ENCODE measurements at regions not wholly inside any gene's neighbourhood (a gene's known extent, or its start where the extent isn't known, plus 50 kb on each side); places are given as distances from the start of the nearest gene placed in this dataset.
A peak's percentile ranks its signal among the peaks of the same experiment; 100 is the strongest.
"Not testable (repeated sequence)": the region's sequence is repeated elsewhere in the genome, so short reads cannot be mapped to it uniquely, and the experiment has no call there.

DNA sequence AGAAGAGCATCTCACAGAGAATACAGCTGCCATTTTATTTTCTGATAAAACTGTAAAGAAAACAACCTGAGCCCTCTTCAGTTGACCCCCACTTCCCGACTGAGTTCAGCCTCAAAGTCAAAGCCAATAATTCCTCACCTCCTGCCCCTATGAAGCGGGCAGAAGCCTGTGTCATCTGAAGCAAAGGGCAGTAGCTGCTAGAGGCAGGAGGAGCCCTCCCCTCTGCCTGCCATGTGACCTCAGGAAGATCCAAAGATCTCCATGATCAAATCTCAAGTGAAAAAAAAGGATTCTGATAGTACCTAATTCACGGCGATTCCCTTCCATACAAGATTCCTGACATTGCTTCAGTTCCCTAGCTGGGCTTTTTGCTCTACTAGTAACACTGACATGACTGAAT, 223.1 kb upstream of the CAND1 start:
- no peak for DNase-seq

DNA sequence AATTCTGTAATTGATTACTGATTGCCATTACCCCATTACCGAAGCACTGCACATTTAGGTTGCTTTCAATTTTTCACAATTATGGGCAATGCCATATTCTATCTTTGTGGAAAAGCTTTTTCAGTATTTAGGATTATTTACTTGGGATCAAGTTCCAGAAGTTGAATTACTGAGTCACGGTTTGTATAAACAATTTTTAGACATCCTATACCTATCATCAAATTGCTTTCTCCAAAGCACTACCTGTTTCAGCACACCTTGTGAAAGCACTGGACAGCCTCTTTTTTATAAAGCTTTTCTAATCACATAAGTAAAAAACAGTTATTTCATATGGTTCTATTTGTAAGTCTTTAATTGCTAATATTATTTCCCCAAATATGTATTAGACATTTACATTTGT, 221.5 kb upstream of the CAND1 start:
- DNase-seq: no peak

- no peak for DNase-seq
Observed at GRCh38 chr12:67048371-67048770, 220.8 kb upstream of the CAND1 start.

DNA sequence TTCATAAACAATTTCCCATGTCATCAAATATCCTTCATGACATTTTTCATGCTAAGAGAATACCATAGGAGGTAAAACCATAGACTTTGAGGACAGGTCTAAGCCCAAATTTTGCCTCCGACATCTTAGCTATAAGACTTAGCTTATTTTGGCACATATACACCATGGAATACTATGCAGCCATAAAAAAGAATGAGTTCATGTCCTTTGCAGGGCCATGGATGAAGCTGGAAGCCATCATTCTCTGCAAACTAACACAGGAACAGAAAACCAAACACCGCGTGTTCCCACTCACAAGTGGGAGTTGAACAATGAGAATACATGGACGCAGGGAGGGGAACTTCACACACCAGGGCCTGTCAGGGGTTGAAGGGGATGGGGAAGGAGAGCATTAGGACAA, 220.0 kb upstream of the CAND1 start:
- not testable (repeated sequence) for DNase-seq

- DNase-seq: no peak
Observed at GRCh38 chr12:67052981-67053380, 216.2 kb upstream of the CAND1 start.

DNA sequence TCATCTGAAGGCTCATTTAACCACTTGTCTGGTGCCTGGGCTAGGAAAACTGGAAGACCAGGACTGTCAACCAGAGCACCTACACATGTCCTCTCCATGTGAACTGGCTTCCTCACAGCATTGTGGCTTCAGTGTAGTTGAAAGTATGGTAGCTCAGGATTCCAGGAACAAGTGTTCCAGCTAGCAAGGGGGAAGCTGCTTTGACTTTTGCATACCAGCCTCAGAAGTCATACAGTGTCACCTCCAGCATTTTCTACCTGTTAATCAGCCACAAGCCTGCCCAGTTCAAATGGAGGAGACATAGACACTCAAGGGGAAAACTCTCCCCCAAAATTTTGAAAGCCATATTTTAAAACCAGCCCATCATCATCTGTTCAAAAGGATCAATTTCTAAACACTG, 212.8 kb upstream of the CAND1 start:
- DNase-seq: no peak

GRCh38 chr12:67057072-67057471, 212.1 kb upstream of the CAND1 start:
- no peak for DNase-seq

- no peak for DNase-seq
Observed at GRCh38 chr12:67062193-67062592, 207.0 kb upstream of the CAND1 start.

- no peak for DNase-seq
Observed at GRCh38 chr12:67067453-67068203, 201.5 kb upstream of the CAND1 start.

GRCh38 chr12:67068204-67068731, 200.9 kb upstream of the CAND1 start:
- DNase-seq: peak in 1 of 2 experiments; percentile 13

DNA sequence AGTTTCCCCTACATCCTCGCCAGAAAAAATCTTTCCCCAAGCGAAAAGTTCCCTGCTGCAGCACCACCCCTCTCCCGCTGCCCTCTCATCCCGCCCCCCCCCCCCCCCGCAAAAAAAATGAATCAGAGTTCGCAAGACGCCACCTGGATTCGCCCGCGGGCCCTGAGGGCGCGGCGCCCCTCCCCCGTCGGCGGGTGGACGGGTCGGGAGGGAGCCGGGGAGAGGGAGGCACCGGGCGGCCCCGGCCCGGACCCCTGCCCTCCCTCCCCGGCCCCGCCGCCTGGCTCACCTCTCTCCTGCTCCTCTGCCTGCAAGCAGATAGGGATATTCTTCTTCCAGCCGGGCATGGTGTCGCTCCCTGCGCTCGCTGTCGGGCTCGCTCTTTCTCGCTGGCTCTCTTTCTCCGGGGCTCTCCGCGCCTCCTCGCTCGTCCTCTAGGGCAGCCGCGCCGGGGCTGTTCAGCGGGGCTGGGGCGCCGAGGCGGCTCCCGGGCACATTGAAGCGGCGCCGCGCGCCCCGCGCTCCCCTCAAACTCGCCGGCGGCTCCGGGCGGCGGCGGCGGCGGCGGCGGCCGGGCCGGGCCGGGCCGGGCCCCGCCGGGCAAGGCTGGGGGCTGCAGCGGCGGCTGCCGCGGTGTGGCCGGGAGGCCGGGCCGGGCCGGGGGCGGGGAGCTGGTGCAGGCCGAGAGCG, 200.3 kb upstream of the CAND1 start:
- peak; percentile 49 to 50 for DNase-seq

DNA sequence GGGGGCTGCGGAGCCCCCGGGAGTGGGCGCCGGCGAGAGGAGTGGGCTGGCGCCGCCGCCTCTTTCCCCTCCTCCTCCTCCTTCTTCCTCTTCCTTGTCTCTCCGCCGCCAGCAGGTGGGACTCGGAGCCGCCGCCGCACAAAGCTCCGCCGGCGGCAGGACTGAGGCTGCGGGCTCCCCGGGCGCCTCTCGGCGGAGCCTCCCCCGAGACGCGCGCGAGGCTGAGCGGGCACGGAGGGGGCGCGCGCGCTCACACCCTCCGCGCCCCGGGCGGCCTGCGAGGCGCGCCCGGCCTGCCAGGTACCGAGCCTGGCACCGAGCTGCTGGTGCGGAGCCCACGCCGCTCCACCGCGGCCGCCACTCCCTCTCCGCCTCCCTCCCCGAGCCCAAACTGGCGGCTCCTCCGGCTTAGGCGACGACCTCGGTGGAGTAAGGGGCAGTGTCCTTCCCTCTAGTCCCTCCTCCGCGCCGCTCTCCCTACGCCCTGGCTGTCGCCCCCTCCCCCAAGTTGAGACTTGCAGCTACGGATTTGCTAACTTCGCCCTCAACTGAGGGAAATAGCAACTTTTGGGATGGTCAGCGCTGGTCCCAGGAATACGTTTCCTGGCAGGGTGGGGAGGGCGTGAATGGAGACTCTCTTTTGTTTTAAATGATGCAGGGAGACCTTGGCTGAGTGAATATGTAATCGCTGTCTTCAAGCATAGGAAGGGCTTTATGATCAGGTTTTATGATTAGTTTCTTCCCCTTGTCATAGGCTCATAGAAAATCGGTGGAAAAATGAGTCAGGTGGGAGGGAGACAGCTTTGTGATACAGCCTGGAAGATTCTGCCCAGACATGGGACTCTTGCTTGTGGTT, 199.5 kb upstream of the CAND1 start:
- DNase-seq: peak; percentile 38 to 46

DNA sequence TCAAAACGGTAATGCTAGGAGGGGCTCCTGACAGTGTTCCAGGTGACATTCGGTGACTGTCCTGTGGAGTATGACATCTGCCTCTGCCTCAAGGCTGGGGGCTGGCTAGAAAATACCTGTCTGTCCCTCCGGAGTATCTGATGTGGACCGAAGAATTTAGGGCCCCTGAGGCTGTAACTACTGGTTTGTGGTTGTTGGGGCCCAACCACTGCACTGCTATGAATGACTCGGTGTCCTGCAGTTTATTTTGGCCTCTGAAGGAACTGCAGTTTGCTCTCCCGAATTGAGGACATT, 198.9 kb upstream of the CAND1 start:
- no peak for DNase-seq

DNA sequence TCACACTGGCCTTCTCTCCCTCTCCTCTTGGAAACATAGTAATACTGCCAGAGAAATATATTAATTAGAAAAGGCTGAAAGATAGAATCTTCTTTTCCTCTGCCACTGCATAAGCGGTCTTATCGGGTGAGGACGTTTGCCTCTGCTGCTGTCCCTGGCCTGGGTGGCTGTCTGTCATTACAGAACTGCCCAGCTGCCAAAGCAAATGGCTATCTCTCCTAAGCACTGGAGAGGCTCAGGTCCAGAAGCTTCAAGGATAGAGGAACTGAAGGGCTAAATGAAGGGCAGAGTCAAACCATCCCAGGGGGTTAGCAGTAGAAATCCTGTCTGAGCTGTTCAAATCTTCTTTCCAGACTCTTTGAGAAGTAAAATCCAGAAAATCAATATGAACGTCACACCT, 198.6 kb upstream of the CAND1 start:
- no peak for DNase-seq

DNA sequence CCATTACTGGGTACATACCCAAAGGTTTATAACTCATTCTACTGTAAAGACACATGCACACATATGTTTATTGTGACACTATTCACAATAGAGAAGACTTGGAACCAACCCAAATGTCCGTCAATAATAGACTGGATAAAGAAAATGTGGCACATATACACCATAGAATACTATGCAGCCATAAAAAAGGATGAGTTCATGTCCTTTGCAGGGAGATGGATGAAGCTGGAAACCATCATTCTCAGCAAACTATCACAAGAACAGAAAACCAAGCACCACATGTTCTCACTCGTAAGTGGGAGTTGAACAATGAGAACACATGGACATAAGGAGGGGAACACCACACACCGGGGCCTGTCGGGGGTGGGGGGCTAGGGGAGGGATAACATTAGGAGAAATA, 196.9 kb upstream of the CAND1 start:
- DNase-seq: not testable (repeated sequence)

DNA sequence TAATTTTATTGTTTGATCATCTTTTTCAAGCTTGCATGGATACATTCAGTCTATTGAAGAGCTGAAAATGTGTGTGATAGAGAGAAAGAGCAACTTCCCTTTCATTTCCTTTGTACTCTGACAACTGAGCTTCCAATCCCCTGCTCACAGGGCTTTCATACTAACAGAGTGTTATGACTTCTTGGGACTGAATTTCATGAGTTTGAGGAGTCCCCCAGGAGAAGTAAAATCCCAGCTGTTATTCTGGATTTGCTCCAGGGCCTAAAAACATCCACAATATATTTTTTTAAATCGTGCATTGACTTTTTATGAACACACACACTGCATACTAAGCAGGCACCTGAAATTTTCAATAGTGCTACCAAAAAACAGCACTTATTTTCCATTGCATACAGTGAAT, 195.8 kb upstream of the CAND1 start:
- DNase-seq: no peak

DNA sequence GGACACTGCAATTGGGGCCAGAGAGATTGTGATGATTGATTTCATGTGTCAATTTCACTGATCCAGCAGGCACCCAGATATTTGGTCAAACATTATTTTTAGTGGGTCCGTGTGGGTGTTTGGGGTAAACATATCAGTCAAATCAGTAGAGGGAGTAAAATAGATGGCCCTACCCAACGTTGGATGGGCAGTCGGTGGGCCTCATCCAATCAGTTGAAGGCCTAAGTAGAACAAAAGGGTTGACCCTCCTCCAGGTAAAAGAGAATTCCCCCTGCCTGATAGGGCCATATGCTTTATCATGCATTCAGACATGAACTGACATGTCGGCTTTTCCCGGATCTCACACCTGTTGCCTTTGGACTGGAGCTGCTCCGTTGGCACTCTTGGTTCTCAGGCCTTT, 195.1 kb upstream of the CAND1 start:
- no peak for DNase-seq

DNA sequence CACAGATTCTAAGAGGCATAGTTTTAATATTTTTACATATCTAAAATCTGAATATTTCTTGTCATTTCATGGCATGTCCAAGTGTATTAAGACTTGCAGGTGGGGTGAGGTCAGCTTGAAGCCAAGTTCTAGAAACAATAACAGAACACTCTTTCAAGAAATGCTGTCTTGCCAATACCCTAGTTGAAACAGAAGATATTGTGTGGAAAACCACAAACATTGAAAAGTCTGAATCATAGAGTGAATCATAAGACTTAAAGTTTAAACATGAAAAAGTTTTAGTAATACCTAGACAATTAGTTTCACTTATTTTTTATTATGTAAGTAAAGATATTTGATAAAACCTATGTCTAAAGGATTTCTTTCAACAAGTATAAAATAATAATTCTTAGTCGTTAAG, 191.5 kb upstream of the CAND1 start:
- DNase-seq: no peak

GRCh38 chr12:67078957-67079356, 190.2 kb upstream of the CAND1 start:
- DNase-seq: no peak

DNA sequence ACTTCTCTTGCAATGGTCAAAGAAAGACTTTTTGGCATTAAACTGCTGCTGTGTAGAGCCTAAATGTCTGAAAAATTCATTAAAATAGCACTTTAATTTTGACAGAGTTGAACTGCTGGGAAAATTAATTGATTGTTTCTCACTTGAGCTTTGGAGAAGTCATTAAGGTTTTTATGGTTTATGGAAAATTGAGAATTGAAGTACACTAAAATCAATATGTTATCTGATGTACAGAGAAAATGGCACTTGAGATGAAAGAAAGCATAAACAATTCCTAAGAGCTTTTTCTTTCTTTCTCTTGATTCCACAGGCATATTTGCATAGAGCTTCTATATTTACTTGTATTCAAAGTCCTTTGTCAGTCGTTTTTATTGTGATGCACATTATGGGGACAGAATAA, 188.5 kb upstream of the CAND1 start:
- DNase-seq: no peak

DNA sequence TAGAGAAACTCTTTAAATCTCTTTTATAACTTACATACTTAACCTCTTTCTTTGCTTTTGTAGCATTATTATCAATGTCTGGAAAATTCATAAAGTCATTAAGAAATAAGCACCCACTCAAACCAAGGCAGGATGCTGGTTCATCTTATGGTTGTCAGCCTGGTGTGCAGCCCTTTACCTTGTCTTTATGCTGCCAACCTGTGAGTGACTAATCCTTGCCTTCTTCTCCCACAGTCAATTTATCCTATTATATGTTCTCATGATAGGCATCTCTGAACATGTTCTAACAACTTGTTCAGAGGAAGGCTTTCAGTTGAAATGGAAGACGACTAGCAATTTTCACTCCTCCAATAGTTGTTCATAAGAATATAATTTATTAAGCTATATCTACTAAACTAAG, 186.9 kb upstream of the CAND1 start:
- peak in 1 of 2 experiments; percentile 17 for DNase-seq

GRCh38 chr12:67085699-67086098, 183.5 kb upstream of the CAND1 start:
- DNase-seq: no peak

DNA sequence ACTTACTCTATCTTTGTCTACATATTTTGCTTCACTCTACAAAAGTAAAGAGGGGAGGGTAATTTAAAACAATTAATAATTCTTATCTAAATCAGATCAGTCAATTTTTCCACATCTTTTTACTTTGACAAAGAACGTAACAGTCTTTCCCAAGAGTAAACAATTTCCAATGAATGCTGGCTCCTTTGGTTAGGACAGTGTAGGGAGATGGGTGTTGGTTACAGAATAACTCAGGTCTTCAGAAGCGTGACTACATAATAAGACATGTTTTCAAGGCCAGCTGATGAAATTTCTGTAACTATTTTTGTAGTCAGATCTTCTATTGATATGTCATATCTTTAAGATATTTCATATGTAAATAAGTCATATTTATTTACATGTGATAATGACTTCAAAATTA, 183.0 kb upstream of the CAND1 start:
- no peak for DNase-seq

Data from stimulated activated CD4-positive, alpha-beta T cell treated with anti-CD3 and anti-CD28 coated beads, Interleukin-4, amount 100 ng/mL, for 4 hours (primary cell).